RPMI8226 (cell line): ENCODE measurements at regions not wholly inside any gene's neighbourhood (a gene's known extent, or its start where the extent isn't known, plus 50 kb on each side); places are given as distances from the start of the nearest gene placed in this dataset.

Experiments used
- DNase-seq: peaks from one replicate; pipeline ENCODE4 v3.0.0-alpha.2; 2015

DNA sequence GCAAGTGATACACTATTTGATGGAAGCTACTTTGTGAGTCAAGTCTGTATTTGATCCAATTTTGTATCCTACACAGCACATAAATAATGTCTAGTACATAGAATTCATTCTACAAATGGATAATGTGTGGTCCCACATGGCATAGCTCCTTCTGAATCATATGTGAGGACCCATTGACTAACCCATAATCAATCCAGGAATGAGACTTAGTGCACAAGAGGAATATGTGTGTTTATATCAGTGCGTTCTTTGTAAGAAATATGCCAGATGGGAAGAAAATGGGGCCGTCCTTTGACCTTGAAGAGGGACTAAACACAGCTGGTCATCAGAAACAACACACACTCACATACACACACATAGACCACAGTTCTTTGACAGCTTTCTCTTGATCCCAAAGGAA, 282.7 kb upstream of the SEMA6D start:
- no peak for DNase-seq

DNA sequence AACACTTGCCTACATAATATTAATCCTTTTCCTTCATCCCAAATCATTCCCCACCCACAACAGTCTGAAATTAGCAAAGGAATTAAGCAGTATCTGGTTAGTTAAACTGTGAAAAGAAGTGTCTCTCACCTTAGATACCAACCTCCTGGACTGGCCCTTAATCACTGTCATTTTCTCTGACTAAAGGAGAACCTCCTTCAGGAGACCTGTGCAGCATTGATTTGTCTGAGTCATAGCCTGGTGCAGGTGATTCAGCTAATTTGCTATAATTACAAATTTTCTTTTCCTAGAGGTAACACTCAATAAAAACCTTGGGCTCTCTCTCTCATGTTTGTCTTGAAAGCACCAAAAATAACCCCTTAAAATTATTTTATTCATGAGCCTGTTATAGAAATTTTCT, 279.8 kb upstream of the SEMA6D start:
- no peak for DNase-seq

DNA sequence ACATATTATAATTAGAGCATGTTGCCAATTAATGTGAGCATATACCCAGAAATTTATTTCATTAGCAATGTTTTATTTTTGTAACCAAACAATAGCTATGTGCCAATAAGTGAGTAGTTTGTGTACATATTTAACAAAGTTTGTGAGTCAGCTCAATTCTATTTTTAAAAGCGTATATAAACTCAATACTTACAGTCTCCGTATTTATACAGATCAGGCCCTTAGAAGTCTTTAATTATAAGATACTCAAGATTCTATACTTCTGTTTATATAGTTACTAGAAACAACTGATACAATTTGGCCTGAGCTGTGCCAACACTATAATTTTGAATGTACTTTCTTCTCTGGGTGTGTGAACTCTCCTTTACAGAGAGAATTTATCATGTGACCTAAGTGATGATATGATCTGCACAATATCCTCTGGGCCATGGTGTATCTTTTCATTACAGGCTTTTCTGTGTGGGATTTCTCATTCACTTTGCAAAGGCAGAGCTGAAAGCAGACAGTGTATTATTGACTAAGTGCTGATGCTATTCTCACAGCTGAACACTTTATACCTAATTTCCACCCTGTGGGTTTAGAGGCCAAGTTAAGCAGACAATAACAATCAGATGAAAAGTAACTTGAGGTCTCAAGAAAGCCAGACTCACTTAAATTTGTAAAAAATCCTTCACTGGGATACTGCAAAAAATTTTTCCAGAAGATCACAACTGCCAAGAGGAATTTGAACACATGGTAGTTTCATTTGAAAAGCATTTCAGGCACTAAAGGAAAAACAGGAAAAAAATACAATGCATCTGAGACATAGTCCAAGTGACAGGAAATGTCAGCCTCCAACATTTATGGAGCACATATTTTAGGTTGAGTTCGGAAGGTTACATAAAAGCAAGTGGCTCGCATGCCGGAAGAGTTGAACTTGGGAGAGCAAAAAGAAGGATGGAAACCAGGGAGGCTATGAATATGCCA, 277.9 kb upstream of the SEMA6D start:
- DNase-seq, result no peak

DNA sequence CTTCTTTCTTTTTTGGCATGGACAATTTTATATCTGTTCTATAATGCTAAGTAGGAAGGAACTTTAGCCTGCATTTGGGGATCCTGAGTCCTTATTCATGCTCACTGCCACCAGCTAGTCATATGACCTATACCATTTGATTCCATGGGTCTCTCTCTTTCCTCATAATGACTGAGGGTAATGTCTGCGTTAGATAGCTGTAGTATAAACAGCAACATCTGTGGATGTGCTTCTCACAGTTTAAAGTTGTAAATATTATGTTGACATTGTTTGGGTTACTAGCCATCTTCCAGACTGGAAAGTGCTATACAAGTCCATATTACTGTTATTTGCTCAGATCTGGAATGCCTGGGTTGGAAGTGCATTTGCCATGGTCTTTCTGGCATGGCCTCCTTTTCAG, 274.9 kb upstream of the SEMA6D start:
- no peak for DNase-seq

DNA sequence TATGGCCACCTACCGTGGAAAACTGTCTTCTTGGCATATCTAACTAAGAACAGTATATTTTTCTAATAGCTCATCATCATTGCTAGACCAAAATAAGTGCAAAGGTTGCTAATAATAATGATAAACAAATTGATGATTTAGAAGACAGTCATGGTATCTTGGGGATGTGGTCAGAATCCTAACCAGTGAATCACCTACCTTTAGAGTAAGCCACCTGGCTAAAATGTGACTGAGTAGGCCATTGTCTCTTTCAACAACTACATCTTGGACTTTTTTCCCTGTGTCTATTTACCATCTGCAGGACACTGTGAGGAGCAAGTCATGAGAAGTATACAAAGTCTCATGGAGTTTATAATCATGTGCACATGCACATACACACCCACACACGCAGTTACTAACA, 273.5 kb upstream of the SEMA6D start:
- no peak for DNase-seq

- DNase-seq, result no peak
These were observed 271.4 kb upstream of the SEMA6D start for GRCh38 chr15:47445723-47446392.

DNA sequence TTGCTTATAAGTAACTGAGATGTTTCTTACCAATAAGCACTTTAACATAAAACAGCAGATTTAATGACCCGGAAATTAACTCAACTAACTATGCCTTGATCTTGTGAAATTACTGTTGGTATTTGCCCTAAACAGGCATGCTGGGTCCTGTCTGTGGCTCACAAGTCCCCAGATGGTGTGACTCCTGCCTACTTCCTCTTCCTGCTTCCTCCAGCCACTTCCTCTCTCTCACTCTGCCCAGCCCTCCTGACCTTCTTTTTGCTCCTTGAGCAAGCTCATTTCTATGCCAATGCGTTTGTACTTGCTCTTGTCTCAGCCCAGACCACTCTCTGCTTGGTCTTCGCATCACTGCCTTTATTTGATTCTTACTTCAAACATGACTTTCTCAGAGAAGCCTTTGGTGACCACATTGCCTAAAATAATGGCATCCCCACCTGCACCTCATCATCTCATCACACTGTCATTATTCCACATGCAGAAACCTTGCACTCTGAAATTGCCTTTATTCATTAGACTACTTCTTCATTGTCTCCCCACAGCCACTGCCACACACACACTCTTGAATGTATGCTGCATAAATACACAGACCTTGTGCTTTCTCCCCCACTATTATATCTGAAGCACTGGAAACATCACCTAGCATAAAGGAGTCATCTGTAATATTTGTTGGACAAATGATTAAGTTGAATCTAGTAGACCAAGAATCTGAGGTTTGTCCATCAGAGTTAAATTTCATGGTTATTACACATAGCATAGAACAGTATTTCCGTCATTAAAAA, 256.3 kb upstream of the SEMA6D start:
- no peak for DNase-seq

- no peak for DNase-seq
These were observed 255.6 kb upstream of the SEMA6D start for GRCh38 chr15:47461652-47462141.

- no peak for DNase-seq
These were observed 250.9 kb upstream of the SEMA6D start for GRCh38 chr15:47466357-47466756.

GRCh38 chr15:47470983-47471382, 246.3 kb upstream of the SEMA6D start:
- no peak for DNase-seq

DNA sequence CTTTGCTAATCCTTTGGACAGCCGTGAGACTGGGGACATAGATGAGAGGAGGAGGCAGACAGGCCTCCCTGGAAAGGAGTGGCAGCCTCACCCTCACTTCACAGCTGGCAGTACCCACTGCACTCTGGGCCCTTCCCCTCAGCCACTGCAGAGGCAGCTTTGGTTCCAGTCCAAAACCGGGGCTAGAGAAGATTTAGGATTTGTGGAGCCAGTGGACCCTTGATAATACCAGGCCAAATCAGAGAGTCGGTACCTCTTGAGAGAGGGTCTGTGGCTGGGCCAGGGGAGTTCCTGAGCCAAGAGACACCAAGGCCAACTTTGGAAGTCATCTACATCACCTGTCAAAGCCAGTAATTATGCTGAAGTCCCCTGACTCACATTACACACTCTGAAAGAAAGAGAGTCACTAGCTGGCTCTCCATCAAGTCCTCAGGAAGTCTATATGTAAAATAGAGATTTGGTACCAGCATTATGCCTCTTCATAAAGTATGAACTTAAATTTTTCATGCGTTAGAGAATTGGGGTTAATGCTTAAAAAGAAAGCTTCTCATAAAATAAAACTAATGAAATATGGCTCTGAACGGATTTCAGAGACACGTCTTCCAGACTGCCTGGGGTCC, 244.1 kb upstream of the SEMA6D start:
- DNase-seq, result no peak

DNA sequence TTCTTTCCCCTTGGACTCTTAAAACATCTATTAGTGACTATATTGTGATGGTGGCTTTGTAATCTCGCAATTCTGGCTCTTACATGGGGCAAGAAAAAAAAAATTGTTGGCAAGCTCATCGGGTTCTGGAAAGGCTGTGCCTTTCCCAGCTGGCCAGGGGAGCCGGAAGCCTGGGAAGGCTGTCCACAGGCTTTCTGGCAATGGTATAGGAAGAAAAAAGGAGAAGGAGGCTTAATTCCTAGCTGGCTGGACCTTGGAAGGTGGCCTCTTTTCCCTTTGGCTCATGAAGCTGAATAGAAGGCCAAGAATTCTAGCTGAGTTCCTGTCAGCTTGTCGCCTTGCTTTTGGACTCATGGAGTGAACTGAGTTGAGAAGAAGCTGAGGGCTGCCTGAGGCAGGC, 243.5 kb upstream of the SEMA6D start:
- no peak for DNase-seq

GRCh38 chr15:47475336-47475735, 242.0 kb upstream of the SEMA6D start:
- no peak for DNase-seq

DNA sequence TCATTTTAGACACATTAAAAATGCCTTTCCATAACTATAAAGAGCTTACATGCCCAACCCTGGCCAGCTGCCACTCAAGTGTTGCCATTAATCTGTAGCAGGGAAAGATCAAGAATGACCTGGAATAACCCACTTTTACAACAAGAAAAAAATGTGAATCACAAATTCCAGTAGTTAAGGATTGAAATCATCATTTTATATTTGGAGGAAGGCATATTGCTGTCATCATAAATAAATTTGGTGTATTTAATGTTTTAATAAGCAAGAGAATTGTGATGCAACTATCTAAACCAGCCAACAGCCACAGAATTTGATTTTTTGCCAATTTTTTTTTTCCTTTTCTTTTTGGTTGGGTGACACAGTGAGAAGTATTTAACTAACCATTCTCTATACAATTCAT, 240.0 kb upstream of the SEMA6D start:
- DNase-seq, result no peak

DNA sequence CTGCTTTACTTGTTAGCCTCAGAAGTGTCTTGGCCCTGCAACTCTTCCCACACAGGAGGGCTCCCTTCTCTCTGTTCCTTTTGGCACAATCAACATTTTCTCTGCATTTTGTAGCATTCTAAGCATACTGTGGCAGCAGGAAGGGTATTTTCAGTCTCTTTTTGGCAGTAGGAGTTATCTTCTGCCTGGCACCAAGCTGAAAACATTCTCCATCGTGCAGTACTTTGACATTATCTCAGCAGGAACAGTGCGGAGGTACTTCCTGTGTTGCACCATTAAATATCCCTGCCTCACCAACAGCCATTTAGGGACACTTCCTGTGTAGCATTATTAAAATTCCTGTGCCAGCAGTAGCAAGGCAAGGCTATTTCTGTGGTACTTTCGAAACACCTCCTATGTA, 233.2 kb upstream of the SEMA6D start:
- peak; percentile 11 for DNase-seq

DNA sequence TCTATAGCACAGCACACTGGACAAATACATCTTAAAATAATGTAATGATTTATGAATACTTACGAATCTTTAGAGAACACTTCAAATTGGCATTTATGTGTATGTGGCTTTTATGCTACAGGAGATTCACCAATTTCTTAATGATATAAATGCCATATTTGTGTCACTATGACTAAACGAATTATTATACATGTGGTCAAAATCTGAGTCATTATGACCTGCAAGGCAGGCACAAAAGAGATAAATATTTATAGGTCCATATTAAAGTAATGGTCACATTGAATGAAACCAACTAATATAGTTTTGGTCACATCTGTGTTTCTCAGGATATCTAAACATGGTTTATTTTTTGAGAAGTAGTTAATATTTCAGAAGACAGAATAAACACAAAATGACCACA, 232.3 kb upstream of the SEMA6D start:
- no peak for DNase-seq

DNA sequence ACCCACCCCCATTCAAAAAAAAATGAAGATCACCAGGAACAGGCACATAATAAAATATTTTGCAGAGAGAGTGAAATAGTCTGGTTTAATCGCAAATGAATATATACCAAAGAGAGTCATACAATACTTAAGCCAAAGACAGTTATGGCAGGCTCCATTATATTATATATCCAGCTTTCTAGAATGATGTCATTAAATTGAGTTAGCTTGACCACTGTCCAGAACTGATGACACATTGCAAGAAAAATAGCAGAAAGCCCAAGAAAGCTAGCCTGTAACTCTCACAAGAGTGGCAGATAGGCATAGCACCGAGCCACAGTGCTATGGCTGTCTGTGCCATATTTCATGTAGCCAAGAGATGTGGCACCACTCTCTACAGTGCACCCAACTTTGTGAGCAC, 231.9 kb upstream of the SEMA6D start:
- DNase-seq, result no peak

DNA sequence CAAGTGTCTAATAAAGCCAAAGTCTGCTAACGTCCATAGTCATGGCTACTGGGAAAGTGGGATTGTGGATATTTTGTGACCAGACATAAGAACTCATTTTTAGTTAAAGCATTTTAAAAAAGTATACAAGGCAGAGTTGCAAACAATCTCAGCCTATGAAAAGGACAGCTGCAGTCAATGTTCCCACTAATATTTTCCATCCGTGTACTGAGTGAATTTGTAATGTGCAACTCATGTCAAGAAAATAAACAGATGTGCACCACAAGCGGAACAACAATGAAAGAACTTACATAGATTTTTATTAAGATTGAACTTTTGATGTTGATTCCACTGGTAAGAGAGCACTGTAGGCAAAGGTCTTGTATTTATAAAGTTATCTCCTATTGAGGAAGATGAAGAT, 231.3 kb upstream of the SEMA6D start:
- DNase-seq, result no peak

DNA sequence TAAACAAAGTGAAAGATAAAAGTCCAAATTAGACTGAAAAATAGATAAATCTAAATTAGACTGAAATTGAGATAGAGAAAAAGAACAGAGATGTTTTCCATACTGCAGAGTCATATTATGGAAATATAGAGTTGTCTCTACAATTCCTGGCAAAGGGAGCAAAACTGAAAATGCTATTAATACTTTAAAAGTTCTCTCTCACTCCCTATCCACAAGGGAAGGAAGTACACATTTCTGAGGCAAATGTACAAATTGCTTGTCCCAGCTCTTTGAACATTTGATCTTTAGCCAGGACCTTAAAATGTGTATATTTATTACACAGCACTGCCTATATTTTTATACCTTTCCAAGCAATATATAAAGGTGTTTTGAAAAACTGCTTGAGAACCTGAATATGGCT, 225.1 kb upstream of the SEMA6D start:
- DNase-seq, result no peak

DNA sequence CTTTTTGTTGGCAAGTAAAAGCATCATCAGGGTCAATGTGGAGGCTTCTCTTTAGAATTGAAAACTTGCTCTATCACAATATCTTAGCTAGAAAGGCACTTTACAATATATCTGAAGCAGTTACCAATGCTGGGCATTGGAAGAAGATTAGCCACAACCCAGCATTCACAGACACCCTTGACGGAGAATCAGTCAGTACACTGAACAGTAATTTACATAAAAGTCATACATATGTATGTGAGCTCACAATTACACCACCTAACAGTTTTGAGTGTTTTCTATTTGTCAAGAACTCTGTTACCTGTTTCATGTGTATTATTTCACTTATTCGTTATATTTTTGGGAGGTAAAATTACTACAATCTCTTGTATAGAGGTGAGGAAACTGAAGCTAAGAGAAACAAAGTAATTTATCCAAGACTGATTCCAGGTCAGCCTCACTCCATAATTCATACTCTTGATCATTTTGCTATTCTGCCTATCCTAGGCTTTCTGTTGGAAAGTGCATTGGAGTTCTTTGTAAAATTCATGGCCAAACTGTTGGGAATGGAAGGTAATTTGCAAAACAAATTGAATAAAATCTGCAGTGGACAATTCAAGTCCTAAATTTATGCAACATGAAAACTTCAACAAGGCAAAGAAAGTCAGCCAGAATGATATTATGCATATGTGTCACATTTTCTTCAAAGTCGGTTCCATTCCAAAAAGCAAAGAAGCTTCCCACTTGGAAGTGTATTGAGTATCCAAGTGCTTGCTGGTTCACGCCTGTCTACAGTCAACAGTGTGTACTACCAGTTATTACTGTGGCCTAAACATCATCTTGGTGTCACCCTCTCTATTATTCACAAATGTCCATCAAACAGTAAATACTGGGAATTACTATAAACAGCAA, 223.7 kb upstream of the SEMA6D start:
- no peak for DNase-seq

DNA sequence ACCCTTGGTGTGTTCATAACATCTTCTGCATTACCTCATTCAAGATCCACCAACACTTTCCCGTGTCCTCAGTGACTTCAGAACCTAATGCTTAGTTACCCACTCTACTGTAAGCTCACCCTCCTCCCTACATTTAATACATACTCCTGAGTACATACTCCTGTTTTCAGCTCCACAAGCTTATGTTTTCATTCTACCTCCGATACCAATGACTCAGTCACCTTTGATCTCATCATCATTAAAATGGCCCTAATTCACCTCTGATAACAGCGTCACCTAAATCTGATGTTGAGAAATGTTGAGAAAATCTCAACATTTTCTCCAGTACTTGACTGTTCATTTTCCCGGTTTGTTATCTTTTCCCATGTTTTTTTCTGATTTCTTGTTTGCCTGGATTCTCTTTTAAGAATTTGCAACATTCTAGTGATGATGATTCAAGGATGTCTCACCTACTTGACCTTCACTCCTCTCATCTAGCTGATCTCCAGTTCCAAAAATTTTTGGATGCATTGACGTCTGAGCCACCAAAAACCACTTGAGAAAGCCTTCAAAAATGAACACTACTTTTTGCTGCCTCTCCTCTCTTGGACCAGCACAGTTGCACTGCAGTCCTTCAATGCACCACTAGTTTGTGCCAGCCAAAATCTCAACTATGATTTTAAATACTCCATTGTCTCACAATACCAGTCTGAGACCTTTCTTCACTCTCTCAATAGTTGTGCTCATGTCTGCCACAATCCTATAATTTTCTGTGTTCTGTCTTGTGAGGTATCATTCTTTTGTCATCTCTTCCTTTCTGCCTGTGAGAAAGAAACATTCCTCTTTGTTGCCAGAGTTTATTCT, 220.7 kb upstream of the SEMA6D start:
- no peak for DNase-seq
